K562 (cell line): ENCODE measurements at regions not wholly inside any gene's neighbourhood (a gene's known extent, or its start where the extent isn't known, plus 50 kb on each side); places are given as distances from the start of the nearest gene placed in this dataset.

Experiments used
- ATAC-seq: fragments of 200-7000 bp; cut with Tn5 transposase; 3 replicates; pipeline ENCODE4 v1.9.1; 2020; ENCODE audit warnings: moderate library complexity
- BruUV-seq: library from RNA; stranded (reverse); fragments of 400-500 nt; replicated peaks from 2 replicates; lab custom pipeline; 2021; lab: Mats Ljungman, UMichigan
- CTCF ChIA-PET: fragments of 300-600 bp; formaldehyde crosslinking; extraction: SDS; loops from one replicate; lab custom pipeline; 2021; ENCODE audit warnings: low intra/inter-chr PET ratio; lab: Yijun Ruan, JAX
- POLR2A ChIA-PET: fragments of 300-600, 350-650 bp; sonication (Branson Sonifier 250); formaldehyde crosslinking; extraction: SDS; loops from one replicate; lab custom pipeline; 2021; ENCODE audit warnings: antibody characterized with exemption, inconsistent platforms; lab: Yijun Ruan, JAX
- DNase-seq, 4 experiments: peaks; one replicate each; pipeline versions ENCODE4 v3.0.0 to v3.0.0-alpha.2; 2011 to 2018; ENCODE audit warnings: low spot score in 3 of 4, mixed read lengths in 3 of 4; ENCODE audit errors: extremely low read depth in 1 of 4
- FAIRE-seq: peaks from 2 replicates; lab custom pipeline; 2011; peaks lifted over from hg19 to GRCh38; lab: Jason Lieb, UNC
- H2AFZ ChIP-seq: 2 replicates; pipeline ENCODE4 v1.6.0; 2011; ENCODE audit warnings: low read depth, low read length, control low read depth, inconsistent platforms
- H3K27ac ChIP-seq: fragments of 200-600 bp; 3 replicates; pipeline ENCODE4 v1.8.0; 2011; ENCODE audit warnings: low read depth, mild to moderate bottlenecking, control low read depth, inconsistent platforms, low read length, moderate library complexity, mixed read lengths; ENCODE audit errors: extremely low read depth
- H3K27me3 ChIP-seq, 2 experiments: fragments of 300-600 bp in 1 of 2; 2 replicates in 1 of 2; 3 replicates in 1 of 2; pipeline versions ENCODE4 v1.6.0 to v1.8.0; 2011; ENCODE audit warnings: inconsistent platforms in 2 of 2, low read length in 2 of 2, mild to moderate bottlenecking in 1 of 2, mixed read lengths in 1 of 2, moderate library complexity in 1 of 2; ENCODE audit not compliant: control insufficient read depth in 2 of 2, insufficient read depth in 2 of 2
- H3K36me3 ChIP-seq: fragments of 300-600 bp; 3 replicates; pipeline ENCODE4 v1.8.0; 2011; ENCODE audit warnings: mild to moderate bottlenecking, low read length, inconsistent platforms; ENCODE audit not compliant: control insufficient read depth, insufficient read depth
- H3K4me1 ChIP-seq, 2 experiments: fragments of 200-600 bp in 1 of 2; replicated peaks in 1 of 2; 2 replicates in 1 of 2; 3 replicates in 1 of 2; pipeline versions ENCODE4 v1.5.1 to v1.8.0; 2011; ENCODE audit warnings: inconsistent platforms in 2 of 2, low read length in 2 of 2, mild to moderate bottlenecking in 1 of 2, mixed read lengths in 1 of 2, moderate library complexity in 1 of 2; ENCODE audit not compliant: control insufficient read depth in 2 of 2, insufficient read depth in 2 of 2
- H3K4me2 ChIP-seq: 2 replicates; pipeline ENCODE4 v1.6.1; 2011; ENCODE audit warnings: low read length, control low read depth, inconsistent platforms, mixed read lengths; ENCODE audit not compliant: insufficient read depth
- H3K4me3 ChIP-seq: fragments of 200-600 bp; sonication (generic), shearing (Covaris generic); 2 replicates; pipeline ENCODE4 v1.5.1; 2016; ENCODE audit warnings: control low read depth, inconsistent platforms
- H3K79me2 ChIP-seq: fragments of 200-600 bp; 3 replicates; pipeline ENCODE4 v1.8.0; 2011; ENCODE audit warnings: low read length, inconsistent platforms; ENCODE audit not compliant: control insufficient read depth, insufficient read depth
- H3K9ac ChIP-seq, 2 experiments: 2 replicates each; pipeline versions ENCODE4 v1.6.0 to v1.6.1; 2011; ENCODE audit warnings: low read depth in 2 of 2, low read length in 2 of 2, control low read depth in 1 of 2, inconsistent platforms in 1 of 2, mild to moderate bottlenecking in 1 of 2, mixed read lengths in 1 of 2; ENCODE audit not compliant: insufficient read depth in 1 of 2
- H3K9me1 ChIP-seq: one replicate; pipeline ENCODE4 v1.6.0; 2011; ENCODE audit warnings: inconsistent platforms, mild to moderate bottlenecking, low read length, moderate library complexity; ENCODE audit not compliant: control insufficient read depth, insufficient read depth
- H3K9me3 ChIP-seq: replicated peaks from 2 replicates; pipeline ENCODE4 v1.5.1; 2011; ENCODE audit warnings: low read depth, low read length, inconsistent platforms; ENCODE audit not compliant: control insufficient read depth, insufficient read depth
- H4K20me1 ChIP-seq: replicated peaks from 2 replicates; pipeline ENCODE4 v1.6.1; 2011; ENCODE audit warnings: low read length, inconsistent platforms, mixed read lengths; ENCODE audit not compliant: control insufficient read depth, insufficient read depth
- HDGF ChIP-seq: fragments of 450-650 bp; IDR thresholded peaks from 2 replicates; pipeline ENCODE4 v1.6.1; 2016
- KLF1 ChIP-seq: fragments of 450-650 bp; IDR thresholded peaks from 2 replicates; pipeline ENCODE4 v1.6.1; 2016; ENCODE audit warnings: missing genetic modification characterization, missing compliant biosample characterization
- MYBL2 ChIP-seq, 2 experiments: fragments of 450-650 bp in 1 of 2; sonication (generic) in 1 of 2; formaldehyde crosslinking in 1 of 2; IDR thresholded peaks; 2 replicates each; pipeline versions ENCODE4 v1.6.1 to v1.8.1; 2017 to 2022; ENCODE audit warnings: borderline replicate concordance in 1 of 2, inconsistent platforms in 1 of 2, low read depth in 1 of 2, mild to moderate bottlenecking in 1 of 2, missing genetic modification reagents in 1 of 2, moderate library complexity in 1 of 2
- SNIP1 ChIP-seq: fragments of 450-650 bp; IDR thresholded peaks from 2 replicates; pipeline ENCODE4 v1.7.1; 2017; ENCODE audit warnings: low read depth, mild to moderate bottlenecking
- SP2 ChIP-seq: IDR thresholded peaks from 2 replicates; pipeline ENCODE4 v1.6.1; 2011; ENCODE audit warnings: mild to moderate bottlenecking, low read depth, low read length, moderate library complexity; ENCODE audit not compliant: poor library complexity, severe bottlenecking; ENCODE audit errors: extremely low read depth
- ZBTB8A ChIP-seq: fragments of 450-650 bp; IDR thresholded peaks from 2 replicates; pipeline ENCODE4 v1.6.1; 2018; ENCODE audit warnings: mild to moderate bottlenecking, moderate library complexity; ENCODE audit not compliant: partially characterized antibody
- WGBS: fragments of 100-300 bp; shearing (Covaris generic); methylation state at CpG from one replicate; pipeline ENCODE4 v1.1.6; 2016; ENCODE audit warnings: low coverage, mixed read lengths; ENCODE audit not compliant: insufficient coverage; ENCODE audit errors: missing lambda C conversion rate; 5-methylcytosine and 5-hydroxymethylcytosine counted together
- in situ Hi-C: fragments of 300-500 bp; cut with MboI; formaldehyde crosslinking; loops from 4 replicates; pipeline ENCODE4 v1.15.0; 2018; ENCODE audit warnings: inconsistent platforms, mixed read lengths
- intact Hi-C: fragments of 100-400 bp; cut with micrococcal nuclease; formaldehyde crosslinking; loops from 2 replicates; pipeline ENCODE4 v1.14.2; 2022
- TF ChIP-seq, protein P1 (sequence below): IDR thresholded peaks from 2 replicates; pipeline ENCODE4 v1.6.1; 2011; ENCODE audit not compliant: insufficient read length; ENCODE audit errors: extremely low read depth

DNA sequence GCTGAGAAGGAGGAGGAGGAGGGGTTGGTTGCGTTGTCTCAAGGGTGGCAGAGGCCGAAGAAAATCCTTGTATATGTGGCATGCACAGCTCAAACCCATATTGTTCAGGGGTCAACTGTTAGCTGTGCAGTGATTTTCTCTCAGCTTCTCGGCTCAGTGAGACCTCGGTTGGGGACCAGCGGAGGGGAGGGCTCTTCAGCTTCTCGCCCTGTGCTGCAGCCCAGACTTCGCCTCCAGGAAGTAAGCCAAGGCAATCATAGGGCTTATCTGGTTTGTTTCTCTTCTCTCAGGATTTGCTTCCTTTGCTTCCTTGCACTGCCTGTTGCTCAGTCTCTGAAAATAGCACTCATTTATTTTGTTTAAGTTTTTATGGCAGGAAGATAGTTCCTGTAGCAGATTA lies 85.5 kb downstream of the SOWAHC start:
- H3K27ac ChIP-seq, result no peak overlapping the region
- in situ Hi-C loops, result no loop called here
- FAIRE-seq, result no peak
- H3K4me1 ChIP-seq, result no peaks in the 10 kb centered on the region
- intact Hi-C loops, result no loop called here
- no peak overlapping the region for H3K4me2 ChIP-seq
- no peaks in the 10 kb centered on the region for H3K9me3 ChIP-seq
- H3K36me3 ChIP-seq, result no peaks in the 10 kb centered on the region
- H4K20me1 ChIP-seq, result no peaks in the 10 kb centered on the region
- CTCF ChIA-PET, result no interaction called here
- H3K27me3 ChIP-seq, result peaks cover 0 to 11% of the 10 kb centered on the region in 2 experiments; a peak in 1 of 5 replicates
- no peak for DNase-seq
- no peaks in the 10 kb centered on the region for H3K9me1 ChIP-seq
- no peak overlapping the region for H2AFZ ChIP-seq
- no peak overlapping the region for H3K9ac ChIP-seq
- TF ChIP-seq SNIP1 (no peak), SP2 (no peak), KLF1 (no peak), ZBTB8A (no peak), MYBL2 (IDR thresholded peaks at IDR 0.05; ENCODE audit: low read depth) (no peak), MYBL2 (CRISPR knock-in tag; IDR thresholded peaks at IDR 0.05; ENCODE audit: borderline replicate concordance) (no peak), HDGF (no peak)
- TF ChIP-seq, protein P1, sequence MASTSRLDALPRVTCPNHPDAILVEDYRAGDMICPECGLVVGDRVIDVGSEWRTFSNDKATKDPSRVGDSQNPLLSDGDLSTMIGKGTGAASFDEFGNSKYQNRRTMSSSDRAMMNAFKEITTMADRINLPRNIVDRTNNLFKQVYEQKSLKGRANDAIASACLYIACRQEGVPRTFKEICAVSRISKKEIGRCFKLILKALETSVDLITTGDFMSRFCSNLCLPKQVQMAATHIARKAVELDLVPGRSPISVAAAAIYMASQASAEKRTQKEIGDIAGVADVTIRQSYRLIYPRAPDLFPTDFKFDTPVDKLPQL, result no peak
- TF ChIP-seq, all 486 proteins: peak for 0
- BruUV-seq, result no TSS peak
- POLR2A ChIA-PET, result no interaction called here
- ATAC-seq, result no peak
- 3% methylated on average over 7 of the region's 7 CpGs for WGBS
- no peak overlapping the region for H3K4me3 ChIP-seq
- H3K79me2 ChIP-seq, result no peaks in the 10 kb centered on the region
